ENCODE measurements at regions not wholly inside any gene's neighbourhood (a gene's known extent, or its start where the extent isn't known, plus 50 kb on each side); places are given as distances from the start of the nearest gene placed in this dataset.
"Not testable (repeated sequence)": the region's sequence is repeated elsewhere in the genome, so short reads cannot be mapped to it uniquely, and the experiment has no call there.

DNA sequence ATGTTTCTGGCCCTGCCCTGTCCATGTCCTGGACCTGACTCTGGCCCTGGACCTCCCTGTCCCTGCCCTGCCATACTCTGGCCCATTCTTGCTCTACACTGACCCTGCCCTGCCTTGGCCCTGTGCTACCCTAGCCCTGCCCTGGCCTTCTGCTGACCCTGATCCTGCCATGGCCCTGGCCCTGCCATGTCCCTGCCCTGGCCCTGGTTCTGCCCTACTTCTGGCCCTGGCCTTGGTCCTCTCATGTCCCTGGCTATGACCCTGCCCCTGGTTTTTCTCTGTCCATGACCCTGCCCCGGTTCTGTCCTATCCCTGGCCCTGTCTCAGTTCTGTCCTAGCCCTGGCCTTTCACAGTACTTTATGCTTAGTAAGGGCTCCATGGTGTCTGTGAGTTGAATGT is 234.5 kb downstream of the GOLGA6L6 start:
- DNase-seq (ENCODE audit: low read depth) = not testable (repeated sequence)

- not testable (repeated sequence) for DNase-seq (ENCODE audit: low read depth)
Observed at GRCh38 chr15:20306497-20307106, 235.0 kb downstream of the GOLGA6L6 start.

DNA sequence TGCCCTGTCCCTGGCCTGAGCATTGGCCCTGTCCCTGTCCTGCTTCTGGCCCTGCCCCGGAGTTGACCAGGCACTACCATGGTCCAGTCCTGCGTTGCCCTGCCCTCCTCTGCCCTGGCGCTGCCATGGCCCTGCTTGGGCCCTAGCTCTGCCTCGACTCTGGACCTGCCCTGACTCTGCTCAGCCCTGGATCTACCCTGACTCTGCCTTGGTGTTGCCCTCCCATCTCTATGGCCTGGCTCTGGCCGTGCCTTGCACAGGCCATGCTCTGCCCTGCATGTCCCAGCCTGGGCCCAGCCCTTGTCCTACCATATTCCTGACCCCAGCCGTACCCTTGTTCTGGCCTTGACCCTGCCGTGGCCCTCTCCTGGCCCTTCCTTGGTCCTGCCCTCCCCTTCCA is 235.7 kb downstream of the GOLGA6L6 start:
- not testable (repeated sequence) for DNase-seq (ENCODE audit: low read depth)

DNA sequence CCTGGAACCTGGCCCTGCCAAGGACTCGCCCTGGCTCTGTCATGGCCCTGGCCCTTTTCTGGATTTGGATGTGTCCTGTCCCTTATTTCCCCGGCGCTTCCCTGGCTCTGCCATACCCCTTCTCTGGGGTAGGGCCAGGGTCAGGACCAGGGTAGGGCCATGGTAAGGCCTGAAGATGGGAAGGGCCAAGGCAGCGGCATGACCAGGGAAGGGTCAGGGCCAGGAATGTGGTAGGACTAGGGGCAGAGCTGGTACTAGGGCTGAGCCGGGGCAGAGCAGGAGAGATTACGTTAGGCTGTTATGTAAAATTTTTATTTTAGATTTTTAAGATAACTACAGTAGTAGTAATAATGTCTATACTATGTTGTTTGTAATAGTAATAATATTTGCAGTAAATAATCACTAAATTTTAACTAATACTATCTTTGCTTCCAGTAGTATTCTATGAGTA is 236.6 kb downstream of the GOLGA6L6 start:
- DNase-seq (ENCODE audit: low read depth) = not testable (repeated sequence)

GRCh38 chr15:20304282-20305014 is 237.2 kb downstream of the GOLGA6L6 start:
- DNase-seq (ENCODE audit: low read depth) = not testable (repeated sequence)

DNA sequence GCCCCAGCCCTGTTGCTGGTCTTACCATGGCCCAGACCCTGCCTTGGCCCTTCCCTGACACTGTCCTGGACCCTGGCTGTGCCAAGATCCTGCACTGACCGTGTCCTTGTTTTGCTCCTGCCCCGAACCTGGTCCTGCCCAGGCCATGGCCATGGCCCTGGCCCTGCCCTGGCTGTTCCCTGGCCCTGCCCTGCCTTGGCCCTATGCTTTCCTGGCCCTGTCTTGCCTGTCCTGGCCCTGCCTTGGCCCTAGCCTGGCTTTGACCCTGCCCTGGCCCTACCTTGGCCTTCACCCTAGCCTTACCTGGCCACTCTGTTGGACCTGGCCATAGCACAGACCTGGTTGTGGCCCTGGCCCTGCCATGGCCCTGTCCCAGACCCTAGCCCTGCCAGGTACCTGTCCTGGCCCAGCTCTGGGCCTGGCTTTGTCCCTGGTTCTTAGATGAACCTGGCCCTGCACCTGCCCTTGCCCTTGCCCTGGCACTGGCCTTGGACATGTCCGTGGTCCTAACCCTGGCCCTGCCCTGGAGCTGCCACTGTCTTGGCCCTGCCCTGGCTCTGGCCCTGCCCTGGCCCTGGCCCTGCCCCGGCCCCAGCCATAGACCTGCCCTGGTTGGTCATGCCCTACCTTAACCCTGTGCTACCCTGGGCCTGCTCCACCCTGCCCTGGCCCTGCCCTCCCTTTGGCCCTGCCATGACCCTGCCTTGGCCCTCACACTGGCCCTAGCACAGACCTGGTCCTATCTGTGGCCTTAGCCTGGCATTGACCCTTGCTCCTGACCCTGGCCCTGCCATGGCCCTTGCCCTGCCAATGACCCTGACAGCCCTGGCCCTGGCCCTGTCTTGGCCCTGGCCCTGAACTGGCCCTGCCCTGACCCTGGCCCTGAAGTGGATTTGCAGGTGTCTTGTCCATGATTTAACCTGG is 238.1 kb downstream of the GOLGA6L6 start:
- not testable (repeated sequence) for DNase-seq (ENCODE audit: low read depth)

GRCh38 chr15:20302141-20303069 is 239.2 kb downstream of the GOLGA6L6 start:
- DNase-seq (ENCODE audit: low read depth) = not testable (repeated sequence)

DNA sequence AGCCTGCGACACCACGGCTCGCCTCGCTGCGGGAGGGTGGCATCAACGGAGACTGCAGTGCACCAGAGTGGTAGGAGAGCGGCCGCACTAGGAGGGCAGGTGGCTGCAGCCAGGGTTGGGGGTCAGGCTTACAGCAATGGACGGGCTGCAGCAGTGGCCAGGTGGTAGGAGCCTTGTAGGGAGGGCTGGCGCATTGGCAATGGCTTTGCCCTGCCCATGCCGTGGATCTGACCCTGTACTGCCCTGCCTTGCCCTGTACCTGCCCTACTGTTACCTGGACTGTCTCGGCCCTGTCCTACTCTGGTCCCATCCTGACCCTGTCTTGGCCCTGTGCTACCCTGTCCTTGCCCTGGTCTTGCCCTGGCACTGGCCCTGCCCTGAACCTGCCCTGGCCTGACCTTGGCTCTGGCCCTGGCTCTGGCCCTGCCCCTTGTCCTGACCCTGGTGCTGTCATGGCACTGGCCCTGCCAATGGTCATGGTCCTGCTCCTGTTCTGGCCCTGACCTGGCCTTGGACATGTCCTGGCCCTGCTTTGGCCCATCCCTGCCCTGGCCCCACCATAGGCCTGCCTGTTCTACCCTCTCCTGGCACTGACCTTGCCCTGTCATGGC is 240.0 kb downstream of the GOLGA6L6 start:
- not testable (repeated sequence) for DNase-seq (ENCODE audit: low read depth)

GRCh38 chr15:20301041-20301390 is 240.6 kb downstream of the GOLGA6L6 start:
- DNase-seq (ENCODE audit: low read depth) = not testable (repeated sequence)

DNA sequence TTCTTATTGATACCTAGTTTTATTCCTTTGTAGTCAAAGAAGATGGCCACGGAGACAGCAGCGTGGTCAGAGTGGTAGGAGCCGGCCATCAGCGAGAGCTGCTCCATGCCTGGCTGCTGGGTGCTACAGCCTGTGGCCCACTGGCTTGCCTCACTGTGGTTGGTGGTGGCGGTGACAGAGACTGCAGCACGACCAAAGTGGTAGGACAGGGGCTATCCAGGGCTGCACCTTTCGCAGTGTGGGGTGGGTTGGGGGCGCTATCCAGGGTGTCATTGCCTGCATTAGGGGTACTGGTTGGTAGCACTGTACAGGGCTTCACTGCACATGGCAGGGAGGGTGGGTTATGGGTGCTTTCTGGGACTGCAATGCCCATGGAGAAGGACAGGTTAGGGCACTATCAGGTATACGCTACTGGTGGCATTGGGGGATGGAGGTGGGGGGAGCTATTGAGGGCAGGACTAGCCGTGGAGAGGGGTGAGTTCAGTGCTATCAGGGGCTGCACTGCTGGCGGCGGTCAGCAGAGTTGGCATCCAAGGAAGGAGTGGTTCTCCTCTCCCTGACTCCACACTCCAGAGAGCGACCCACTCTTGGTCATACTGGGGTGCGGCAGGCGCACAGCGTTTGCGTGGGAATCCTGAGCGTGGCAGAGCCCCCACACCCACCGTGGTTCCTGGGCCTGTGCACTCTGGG is 241.1 kb downstream of the GOLGA6L6 start:
- not testable (repeated sequence) for DNase-seq (ENCODE audit: low read depth)

DNA sequence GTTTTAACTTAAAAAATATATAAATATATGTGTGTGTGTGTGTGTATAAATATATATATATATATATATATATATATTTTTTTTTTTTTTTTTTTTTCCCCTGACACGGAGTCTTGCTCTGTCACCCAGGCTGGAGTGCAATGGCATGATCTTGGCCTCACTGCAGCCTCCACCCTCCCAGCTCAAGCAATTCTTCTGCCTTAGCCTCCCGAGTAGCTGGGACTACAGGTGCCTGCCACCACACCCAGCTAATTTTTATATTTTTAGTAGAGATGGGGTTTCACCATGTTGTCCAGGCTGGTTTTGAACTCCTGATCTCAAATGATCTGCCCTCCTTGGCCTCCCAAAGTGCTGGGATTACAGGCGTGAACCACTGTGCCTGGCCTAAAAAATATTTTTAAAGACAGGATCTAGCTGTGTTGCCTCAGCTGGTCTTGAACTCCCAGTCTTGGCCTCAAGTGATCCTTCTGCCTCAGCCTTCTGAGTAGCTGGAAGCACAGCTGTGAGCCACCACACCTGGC is 243.9 kb downstream of the GOLGA6L6 start:
- not testable (repeated sequence) for DNase-seq (ENCODE audit: low read depth)

DNA sequence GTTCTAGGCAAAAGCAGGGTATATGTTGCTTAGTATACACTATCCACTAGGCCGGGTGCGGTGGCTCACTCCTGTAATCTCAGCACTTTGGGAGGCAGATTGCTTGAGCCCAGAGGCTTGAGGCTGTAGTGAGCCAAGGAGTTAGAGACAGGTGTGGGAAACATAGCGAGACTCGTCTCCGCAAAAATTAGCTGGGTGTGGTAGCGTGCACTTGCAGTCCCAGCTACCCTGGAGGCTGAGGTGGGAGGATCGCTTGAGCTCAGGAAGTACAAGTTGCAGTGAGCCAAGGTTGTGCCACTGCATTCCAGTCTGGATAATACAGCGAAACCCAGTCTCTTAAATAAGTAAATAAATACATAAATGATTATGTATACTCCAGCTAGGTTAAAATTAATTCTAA is 245.3 kb downstream of the GOLGA6L6 start:
- not testable (repeated sequence) for DNase-seq (ENCODE audit: low read depth)

GRCh38 chr15:20295238-20295811 is 246.3 kb downstream of the GOLGA6L6 start:
- DNase-seq (ENCODE audit: low read depth) = no peak

DNA sequence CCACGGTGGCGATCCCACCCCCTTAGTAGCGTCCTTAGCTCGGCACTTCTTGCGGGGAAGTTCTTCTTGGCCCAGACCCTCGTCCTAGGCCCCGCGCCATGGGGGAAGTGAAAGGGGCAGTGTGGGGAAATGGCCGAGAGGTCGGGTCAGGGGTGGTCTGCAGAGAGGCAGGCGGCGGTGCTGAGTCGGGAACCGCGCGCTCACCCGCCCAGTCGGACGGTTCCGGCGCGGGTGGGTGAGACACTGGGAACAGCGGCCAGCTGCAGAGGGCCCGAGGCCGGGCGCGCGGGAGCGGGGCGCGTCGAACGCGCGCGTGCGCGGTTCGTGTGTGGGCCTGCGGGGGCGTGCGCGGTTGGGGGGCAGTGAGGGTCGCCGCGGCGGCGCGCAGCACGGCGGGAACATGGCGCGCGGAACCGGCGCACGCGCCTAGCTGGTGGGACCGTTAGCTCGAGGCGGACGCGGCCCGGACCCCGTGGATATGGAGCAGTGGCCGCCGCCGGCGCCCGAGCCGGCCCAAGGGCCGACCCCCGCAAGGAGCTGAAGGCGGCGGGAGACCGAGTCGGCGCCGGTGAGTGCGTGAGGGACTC is 246.9 kb downstream of the GOLGA6L6 start:
- no peak for DNase-seq (ENCODE audit: low read depth)

GRCh38 chr15:20292422-20293005 is 249.1 kb downstream of the GOLGA6L6 start:
- not testable (repeated sequence) for DNase-seq (ENCODE audit: low read depth)

GRCh38 chr15:20291616-20292015 is 250.0 kb downstream of the GOLGA6L6 start:
- DNase-seq (ENCODE audit: low read depth) = not testable (repeated sequence)

- not testable (repeated sequence) for DNase-seq (ENCODE audit: low read depth)
Observed at GRCh38 chr15:20290606-20291005, 251.0 kb downstream of the GOLGA6L6 start.

- not testable (repeated sequence) for DNase-seq (ENCODE audit: low read depth)
Observed at GRCh38 chr15:20289538-20290103, 252.0 kb downstream of the GOLGA6L6 start.

All from activated gamma-delta T cell treated with anti-CD3 and anti-CD28 coated beads, Interleukin-2, amount 50 U/mL, for 16 hours (primary cell).